ENCODE measurements at regions not wholly inside any gene's neighbourhood (a gene's known extent, or its start where the extent isn't known, plus 50 kb on each side); places are given as distances from the start of the nearest gene placed in this dataset.

DNA sequence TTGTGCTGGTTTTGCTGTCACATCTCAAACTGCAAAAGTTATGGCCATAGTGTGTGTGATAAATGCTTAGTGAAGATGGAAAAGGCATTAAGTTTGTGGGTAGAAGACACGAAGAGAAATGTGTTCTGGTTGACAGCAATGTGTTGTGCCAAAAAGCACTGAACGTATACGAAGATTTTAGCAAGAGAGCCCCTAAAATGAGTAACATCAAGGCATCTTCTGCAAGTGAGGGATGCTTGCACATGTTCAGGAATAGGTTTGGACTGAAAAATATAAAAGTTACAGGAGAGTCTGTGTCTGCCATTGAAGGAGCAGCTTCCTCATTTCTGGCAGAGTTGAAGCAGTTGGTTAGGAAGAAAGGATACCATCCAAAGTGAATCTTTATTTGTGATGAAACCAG lies 167.1 kb downstream of the ADAMTS15 start:
- no peaks in the 10 kb centered on the region for H3K4me1 ChIP-seq
- H3K27ac ChIP-seq, result no peak overlapping the region
- no peak overlapping the region for H3K4me3 ChIP-seq
- TF ChIP-seq, protein P1, sequence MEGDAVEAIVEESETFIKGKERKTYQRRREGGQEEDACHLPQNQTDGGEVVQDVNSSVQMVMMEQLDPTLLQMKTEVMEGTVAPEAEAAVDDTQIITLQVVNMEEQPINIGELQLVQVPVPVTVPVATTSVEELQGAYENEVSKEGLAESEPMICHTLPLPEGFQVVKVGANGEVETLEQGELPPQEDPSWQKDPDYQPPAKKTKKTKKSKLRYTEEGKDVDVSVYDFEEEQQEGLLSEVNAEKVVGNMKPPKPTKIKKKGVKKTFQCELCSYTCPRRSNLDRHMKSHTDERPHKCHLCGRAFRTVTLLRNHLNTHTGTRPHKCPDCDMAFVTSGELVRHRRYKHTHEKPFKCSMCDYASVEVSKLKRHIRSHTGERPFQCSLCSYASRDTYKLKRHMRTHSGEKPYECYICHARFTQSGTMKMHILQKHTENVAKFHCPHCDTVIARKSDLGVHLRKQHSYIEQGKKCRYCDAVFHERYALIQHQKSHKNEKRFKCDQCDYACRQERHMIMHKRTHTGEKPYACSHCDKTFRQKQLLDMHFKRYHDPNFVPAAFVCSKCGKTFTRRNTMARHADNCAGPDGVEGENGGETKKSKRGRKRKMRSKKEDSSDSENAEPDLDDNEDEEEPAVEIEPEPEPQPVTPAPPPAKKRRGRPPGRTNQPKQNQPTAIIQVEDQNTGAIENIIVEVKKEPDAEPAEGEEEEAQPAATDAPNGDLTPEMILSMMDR (IDR thresholded peaks at IDR 0.05), result no peak
- DNase-seq, result no peak
- no peaks in the 10 kb centered on the region for H3K36me3 ChIP-seq
- H3K9ac ChIP-seq (ENCODE audit: low read depth in 2 of 2, low read length in 2 of 2), result no peak overlapping the region
- intact Hi-C loops (cut with DNase I), result no loop called here
- H3K27me3 ChIP-seq, result no peaks in the 10 kb centered on the region
- H3K9me3 ChIP-seq, result no peaks in the 10 kb centered on the region

DNA sequence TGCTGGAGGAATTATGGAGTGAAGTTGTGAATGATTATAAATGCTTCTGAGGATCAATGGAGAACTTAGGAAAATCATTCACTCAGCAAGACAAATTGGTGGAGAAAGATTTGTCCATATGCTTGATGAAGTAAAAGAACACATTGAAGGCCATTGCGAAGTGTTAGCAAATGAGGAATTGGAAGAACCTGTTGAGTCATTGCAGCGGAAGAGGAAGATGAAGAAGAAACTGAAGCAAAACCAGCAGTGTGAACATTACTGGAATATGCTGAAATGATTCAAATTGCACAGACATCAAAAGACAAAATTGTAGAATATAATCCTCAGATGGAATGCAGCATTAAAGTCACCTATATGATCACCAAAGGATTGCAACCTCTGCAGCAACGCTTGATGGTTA lies 168.1 kb downstream of the ADAMTS15 start:
- intact Hi-C loops (cut with DNase I), result no loop called here
- no peak for DNase-seq
- TF ChIP-seq, protein P1 (IDR thresholded peaks at IDR 0.05), result no peak

DNA sequence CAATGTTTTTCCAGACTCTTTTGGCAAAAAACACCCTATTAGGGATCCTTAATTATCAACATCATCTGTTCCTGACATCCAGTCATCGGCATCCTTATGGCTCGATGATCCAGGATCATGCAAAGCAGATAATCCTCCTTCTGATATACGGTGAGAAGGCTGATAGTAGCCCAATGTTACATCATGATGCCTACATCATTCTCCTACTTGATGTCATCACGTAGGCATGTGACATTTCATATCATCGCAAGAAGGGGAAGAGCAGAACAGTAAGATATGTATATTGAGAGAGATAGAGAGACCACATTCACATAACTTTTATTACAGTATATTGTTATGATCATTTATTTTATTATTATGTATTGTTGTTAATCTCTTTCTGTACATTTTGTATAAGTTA lies 168.6 kb downstream of the ADAMTS15 start:
- H3K4me3 ChIP-seq, result no peak overlapping the region
- no peaks in the 10 kb centered on the region for H3K9me3 ChIP-seq
- no peak overlapping the region for H3K9ac ChIP-seq (ENCODE audit: low read depth in 2 of 2, low read length in 2 of 2)
- DNase-seq, result no peak
- H3K4me1 ChIP-seq, result no peaks in the 10 kb centered on the region
- no peaks in the 10 kb centered on the region for H3K36me3 ChIP-seq
- H3K27me3 ChIP-seq, result no peaks in the 10 kb centered on the region
- TF ChIP-seq, protein P1 (IDR thresholded peaks at IDR 0.05), result no peak
- no peak overlapping the region for H3K27ac ChIP-seq
- intact Hi-C loops (cut with DNase I), result no loop called here

More for the DNA sequence above, 168.1 kb downstream of the ADAMTS15 start:
- Histone ChIP-seq H3K27ac (no peak overlapping the region), H3K4me1 (no peaks in the 10 kb centered on the region), H3K27me3 (no peaks in the 10 kb centered on the region), H3K9ac (ENCODE audit: low read depth in 2 of 2, low read length in 2 of 2) (no peak overlapping the region), H3K36me3 (no peaks in the 10 kb centered on the region), H3K9me3 (no peaks in the 10 kb centered on the region), H3K4me3 (no peak overlapping the region)

DNA sequence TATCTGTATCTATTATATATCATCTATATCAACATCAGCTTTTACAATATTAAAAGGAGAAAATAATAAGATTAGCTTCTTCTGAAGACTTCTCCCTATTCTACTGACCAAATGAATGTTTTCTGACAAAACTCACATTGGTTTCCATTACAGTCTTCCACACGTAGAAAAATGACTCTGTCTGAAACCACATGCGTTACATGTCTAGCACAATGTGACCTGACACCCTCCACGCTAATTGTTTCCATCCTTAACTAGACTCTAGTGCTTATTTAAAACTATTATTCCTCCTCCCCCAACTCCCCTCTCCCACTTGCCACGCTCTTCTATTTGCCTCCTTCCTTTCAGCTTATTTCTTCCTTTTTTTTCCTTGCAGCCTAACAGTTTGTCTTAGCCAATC lies 172.1 kb downstream of the ADAMTS15 start:
- intact Hi-C loops (cut with DNase I), result loop anchor here (10.0 kb wide), 1 partner anchor 166 kb away; no protein-coding TSS in a partner anchor
- Histone ChIP-seq H3K36me3 (no peaks in the 10 kb centered on the region), H3K9me3 (no peaks in the 10 kb centered on the region), H3K27me3 (no peaks in the 10 kb centered on the region), H3K4me1 (no peaks in the 10 kb centered on the region), H3K27ac (no peak overlapping the region), H3K4me3 (no peak overlapping the region), H3K9ac (ENCODE audit: low read depth in 2 of 2, low read length in 2 of 2) (no peak overlapping the region)
- no peak for DNase-seq
- TF ChIP-seq, protein P1 (IDR thresholded peaks at IDR 0.05), result no peak

DNA sequence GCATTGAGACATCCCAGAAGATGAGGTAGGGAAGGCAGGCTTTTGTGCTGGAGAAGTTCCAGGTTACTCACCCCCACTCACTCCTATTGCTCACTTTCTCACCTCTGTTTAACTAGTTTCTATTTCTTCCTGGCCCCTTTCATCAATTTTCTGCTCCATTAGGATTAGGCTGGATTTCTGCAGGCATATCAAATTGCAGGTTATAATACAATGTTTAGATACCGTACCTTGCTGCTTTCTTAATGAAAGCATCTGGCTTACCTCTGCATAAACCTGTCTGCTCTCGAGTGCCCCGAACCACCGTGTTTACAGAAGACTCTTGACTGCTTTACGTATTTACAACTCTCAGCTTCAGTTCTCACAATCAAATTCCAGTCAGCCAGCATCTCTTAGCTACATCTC lies 173.7 kb downstream of the ADAMTS15 start:
- TF ChIP-seq, protein P1 (IDR thresholded peaks at IDR 0.05), result no peak
- H3K27me3 ChIP-seq, result no peaks in the 10 kb centered on the region
- H3K4me1 ChIP-seq, result no peaks in the 10 kb centered on the region
- intact Hi-C loops (cut with DNase I), result loop anchor here (10.0 kb wide), 1 partner anchor 167 kb away; no protein-coding TSS in a partner anchor
- H3K4me3 ChIP-seq, result no peak overlapping the region
- H3K27ac ChIP-seq, result no peak overlapping the region
- H3K9me3 ChIP-seq, result no peaks in the 10 kb centered on the region
- DNase-seq, result no peak
- H3K9ac ChIP-seq (ENCODE audit: low read depth in 2 of 2, low read length in 2 of 2), result no peak overlapping the region
- no peaks in the 10 kb centered on the region for H3K36me3 ChIP-seq
